RWPE2 (cell line): ENCODE measurements at regions not wholly inside any gene's neighbourhood (a gene's known extent, or its start where the extent isn't known, plus 50 kb on each side); places are given as distances from the start of the nearest gene placed in this dataset.

ENCODE experiments used
- ATAC-seq: fragments of 200-7000 bp; cut with Tn5 transposase; 3 replicates; pipeline ENCODE4 v1.9.1; 2021; ENCODE audit warnings: low read depth
- DNase-seq: peaks from one replicate; pipeline ENCODE4 v3.0.0-alpha.2; 2020; ENCODE audit warnings: low spot score
- H3K27ac ChIP-seq: fragments of 450-650 bp; 2 replicates; pipeline ENCODE4 v1.5.1; 2017; ENCODE audit warnings: mild to moderate bottlenecking; ENCODE audit not compliant: poor library complexity, severe bottlenecking
- H3K27me3 ChIP-seq: fragments of 250-450 bp; sonication (Bioruptor Pico); 2 replicates; pipeline ENCODE4 v1.5.1; 2021; ENCODE audit warnings: mild to moderate bottlenecking, moderate library complexity; ENCODE audit not compliant: insufficient read depth, poor library complexity, severe bottlenecking
- H3K36me3 ChIP-seq: fragments of 250-450 bp; sonication (Bioruptor Pico); 2 replicates; pipeline ENCODE4 v1.5.1; 2020; ENCODE audit warnings: low read depth, mild to moderate bottlenecking, moderate library complexity
- H3K4me1 ChIP-seq: fragments of 250-450 bp; sonication (Bioruptor Pico); 2 replicates; pipeline ENCODE4 v1.5.1; 2021; ENCODE audit warnings: mild to moderate bottlenecking, moderate library complexity; ENCODE audit not compliant: insufficient read depth, poor library complexity, severe bottlenecking
- H3K4me3 ChIP-seq: fragments of 250-450 bp; sonication (Bioruptor Pico); 2 replicates; pipeline ENCODE4 v1.5.1; 2021; ENCODE audit warnings: mild to moderate bottlenecking, moderate library complexity; ENCODE audit not compliant: severe bottlenecking
- H3K9me3 ChIP-seq: fragments of 250-450 bp; sonication (Bioruptor Pico); 2 replicates; pipeline ENCODE4 v1.5.1; 2021; ENCODE audit warnings: mild to moderate bottlenecking, moderate library complexity; ENCODE audit not compliant: severe bottlenecking
- CTCF ChIP-seq: fragments of 450-650 bp; IDR thresholded peaks from one replicate; pipeline ENCODE4 v1.5.1; 2017; ENCODE audit warnings: mild to moderate bottlenecking, moderate library complexity; ENCODE audit not compliant: poor library complexity, severe bottlenecking

DNA sequence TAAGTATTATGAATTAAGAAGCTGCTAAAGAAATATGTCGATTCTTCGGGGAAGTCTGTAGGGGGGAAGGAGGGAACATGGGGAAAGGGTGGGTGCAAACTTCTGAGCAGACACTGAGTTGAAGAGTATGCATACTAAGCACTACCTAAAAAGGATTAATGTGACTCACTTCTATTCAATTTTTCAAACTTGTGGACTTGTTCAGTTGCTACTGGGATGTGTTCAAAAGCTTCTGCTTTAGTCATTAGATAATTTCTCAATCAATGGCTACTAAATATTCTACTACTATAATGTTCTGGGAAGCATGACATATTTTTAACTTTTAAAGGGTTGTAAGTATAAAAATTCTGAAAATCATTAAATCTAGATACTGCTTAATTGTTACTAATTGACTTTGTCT, 109.7 kb upstream of the FER start:
- no peak for DNase-seq
- H3K9me3 ChIP-seq, result no peaks in the 10 kb centered on the region
- H3K4me3 ChIP-seq, result no peak overlapping the region
- no peak overlapping the region for H3K27ac ChIP-seq
- no peaks in the 10 kb centered on the region for H3K27me3 ChIP-seq
- no peak for TF ChIP-seq CTCF
- no peaks in the 10 kb centered on the region for H3K36me3 ChIP-seq
- H3K4me1 ChIP-seq, result peaks cover 2% of the 10 kb centered on the region
- ATAC-seq, result no peak

DNA sequence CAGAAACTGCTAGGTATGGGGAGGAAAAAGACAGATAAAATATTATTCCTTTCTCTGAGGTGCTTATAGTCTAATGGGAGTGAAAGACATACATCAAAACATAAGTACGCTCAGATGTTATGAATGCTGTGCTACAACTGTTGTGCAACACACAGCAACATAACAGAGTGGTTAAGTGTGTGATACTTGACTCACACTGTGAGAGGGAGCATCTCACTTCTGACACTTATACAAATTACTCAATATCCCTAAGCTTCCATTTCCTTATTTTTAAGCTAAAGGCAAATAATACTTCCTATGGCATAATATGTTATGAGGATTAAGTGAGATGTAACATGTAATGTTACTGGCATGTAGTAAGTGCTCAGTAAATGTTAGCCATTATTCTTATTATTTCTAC, 110.6 kb upstream of the FER start:
- ATAC-seq (peak; percentile 85), DNase-seq (no peak)
- Histone ChIP-seq H3K36me3 (no peaks in the 10 kb centered on the region), H3K4me3 (no peak overlapping the region), H3K27me3 (no peaks in the 10 kb centered on the region), H3K4me1 (peaks cover 2% of the 10 kb centered on the region), H3K9me3 (no peaks in the 10 kb centered on the region), H3K27ac (no peak overlapping the region)
- TF ChIP-seq CTCF, result no peak

GRCh38 chr5:108636135-108636853, 111.4 kb upstream of the FER start:
- no peak for DNase-seq
- no peak overlapping the region for H3K27ac ChIP-seq

DNA sequence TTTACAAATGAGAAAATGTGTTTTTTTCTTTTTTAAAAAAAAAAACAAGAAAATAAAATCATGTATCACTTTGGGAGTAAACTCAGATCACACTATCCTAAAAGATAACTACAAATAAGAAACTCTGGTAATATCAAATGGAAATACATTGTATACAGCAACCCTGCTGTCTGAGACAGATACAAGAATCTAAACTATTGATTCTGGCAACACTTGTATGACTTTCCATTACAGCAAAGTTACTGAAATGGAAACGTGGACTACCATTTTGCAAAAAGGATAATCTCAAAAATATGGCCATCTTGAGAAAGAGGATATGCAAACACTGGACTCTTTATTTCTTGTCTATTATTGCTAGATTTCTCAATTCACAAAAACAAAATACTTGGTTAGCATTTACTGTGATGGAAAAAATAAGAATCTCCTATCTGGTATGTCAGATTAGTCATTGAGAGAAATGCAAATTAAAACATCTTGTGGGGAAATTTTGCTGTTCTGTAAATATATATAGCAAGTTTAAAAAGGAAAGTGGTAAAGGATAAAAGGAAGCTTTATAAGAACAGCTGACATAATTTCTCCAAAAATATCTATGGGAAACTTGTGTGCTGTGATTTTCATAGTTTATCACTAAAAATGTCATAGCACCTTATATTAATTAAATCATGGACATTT, 112.9 kb upstream of the FER start:
- Histone ChIP-seq H3K36me3 (no peaks in the 10 kb centered on the region), H3K4me3 (no peak overlapping the region), H3K9me3 (no peaks in the 10 kb centered on the region), H3K27ac (no peak overlapping the region), H3K27me3 (no peaks in the 10 kb centered on the region), H3K4me1 (peaks cover 2% of the 10 kb centered on the region)
- ATAC-seq (no peak), DNase-seq (no peak)
- TF ChIP-seq CTCF, result no peak

More at GRCh38 chr5:108636135-108636853, 111.4 kb upstream of the FER start:
- Histone ChIP-seq H3K27me3 (no peaks in the 10 kb centered on the region), H3K4me3 (no peak overlapping the region), H3K36me3 (no peaks in the 10 kb centered on the region), H3K4me1 (peaks cover 2% of the 10 kb centered on the region), H3K9me3 (no peaks in the 10 kb centered on the region)
- no peak for TF ChIP-seq CTCF
- no peak for ATAC-seq
